Caki2 (cell line): ENCODE measurements at regions not wholly inside any gene's neighbourhood (a gene's known extent, or its start where the extent isn't known, plus 50 kb on each side); places are given as distances from the start of the nearest gene placed in this dataset.

ENCODE experiments used
- DNase-seq: peaks from one replicate; pipeline ENCODE4 v3.0.0-alpha.2; 2015; ENCODE audit warnings: low read depth
- in situ Hi-C: cut with HindIII; loops from 2 replicates; pipeline ENCODE4 v1.10.0; 2016; ENCODE audit warnings: low sequenced_read_pairs, low pct_unique_long_range_greater_than_20kb, mixed read lengths

DNA sequence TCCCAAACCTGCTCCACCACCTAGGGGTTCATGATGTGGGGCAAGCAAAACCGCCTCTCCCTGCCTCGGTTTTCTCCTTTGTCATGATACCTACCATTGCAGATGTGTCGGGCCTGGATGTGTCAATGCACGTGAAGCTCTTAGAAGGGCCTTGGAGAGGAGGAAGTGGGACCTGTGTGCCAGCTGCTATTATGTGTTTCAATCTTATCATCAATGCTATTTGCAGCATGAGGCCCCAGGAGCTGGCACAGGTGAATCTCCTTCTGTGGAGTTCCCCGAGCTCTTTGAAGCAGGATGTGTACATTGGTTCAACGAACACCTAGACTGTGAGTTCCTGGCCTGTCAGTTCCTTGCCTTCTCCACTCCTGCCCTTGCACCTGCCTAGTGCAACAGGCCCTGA, 331.6 kb downstream of the CTTN start:
- in situ Hi-C loops = no loop called here
- DNase-seq = no peak

DNA sequence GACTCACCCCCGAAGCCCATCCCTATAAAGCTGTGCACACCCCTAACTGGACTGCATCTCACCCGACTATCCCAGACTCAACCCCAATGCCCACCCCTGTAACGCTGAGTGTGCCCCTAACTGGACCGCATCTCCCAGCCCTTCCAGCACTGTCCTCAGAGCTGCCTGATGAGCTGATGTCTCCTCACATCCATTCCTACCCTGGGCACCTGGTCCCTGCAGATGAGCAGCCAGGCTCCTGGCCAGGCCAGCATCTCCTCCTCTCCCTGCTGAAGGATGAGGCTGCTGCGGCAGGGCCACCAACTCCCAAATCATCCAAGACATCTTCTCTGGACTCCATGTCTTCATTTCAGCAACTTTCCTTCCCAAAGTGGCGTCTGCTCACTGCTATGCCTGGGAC, 332.1 kb downstream of the CTTN start:
- no peak for DNase-seq
- in situ Hi-C loops = no loop called here

DNA sequence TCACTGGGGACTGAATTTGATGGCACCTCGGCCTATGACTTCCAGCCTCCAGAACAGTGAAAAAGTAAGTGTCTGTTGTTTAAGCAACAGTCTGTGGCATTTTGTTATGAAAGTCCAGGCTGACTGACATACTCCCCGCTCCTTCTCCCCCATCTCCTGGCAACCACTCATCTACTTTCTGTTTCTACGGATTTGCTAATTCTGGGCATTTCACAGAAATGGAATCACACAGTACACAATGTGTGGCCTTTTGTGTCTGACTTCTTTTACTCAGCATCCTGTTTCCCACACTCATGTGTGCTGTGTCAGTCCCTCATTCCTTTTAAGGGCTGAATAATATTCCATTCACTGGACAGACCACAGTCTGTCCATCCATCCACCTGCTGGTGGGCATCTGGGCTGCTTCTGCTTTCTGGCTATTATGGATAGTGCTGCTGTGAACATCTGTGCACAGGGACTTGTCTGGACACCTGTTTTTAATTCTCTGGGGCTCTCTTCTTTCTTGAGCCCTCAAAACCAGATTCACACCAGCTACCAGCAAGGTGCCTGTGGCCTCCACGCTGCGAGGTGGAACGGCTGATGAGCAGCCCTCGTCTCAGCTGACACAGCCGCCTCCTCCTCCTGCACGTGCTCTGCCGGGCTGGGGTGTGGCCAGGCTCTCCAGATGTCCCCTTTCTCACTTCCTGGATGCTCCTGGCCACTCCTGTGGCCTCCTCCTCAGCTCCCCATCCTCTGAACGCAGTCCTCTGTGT, 333.1 kb downstream of the CTTN start:
- in situ Hi-C loops = no loop called here
- DNase-seq = no peak

DNA sequence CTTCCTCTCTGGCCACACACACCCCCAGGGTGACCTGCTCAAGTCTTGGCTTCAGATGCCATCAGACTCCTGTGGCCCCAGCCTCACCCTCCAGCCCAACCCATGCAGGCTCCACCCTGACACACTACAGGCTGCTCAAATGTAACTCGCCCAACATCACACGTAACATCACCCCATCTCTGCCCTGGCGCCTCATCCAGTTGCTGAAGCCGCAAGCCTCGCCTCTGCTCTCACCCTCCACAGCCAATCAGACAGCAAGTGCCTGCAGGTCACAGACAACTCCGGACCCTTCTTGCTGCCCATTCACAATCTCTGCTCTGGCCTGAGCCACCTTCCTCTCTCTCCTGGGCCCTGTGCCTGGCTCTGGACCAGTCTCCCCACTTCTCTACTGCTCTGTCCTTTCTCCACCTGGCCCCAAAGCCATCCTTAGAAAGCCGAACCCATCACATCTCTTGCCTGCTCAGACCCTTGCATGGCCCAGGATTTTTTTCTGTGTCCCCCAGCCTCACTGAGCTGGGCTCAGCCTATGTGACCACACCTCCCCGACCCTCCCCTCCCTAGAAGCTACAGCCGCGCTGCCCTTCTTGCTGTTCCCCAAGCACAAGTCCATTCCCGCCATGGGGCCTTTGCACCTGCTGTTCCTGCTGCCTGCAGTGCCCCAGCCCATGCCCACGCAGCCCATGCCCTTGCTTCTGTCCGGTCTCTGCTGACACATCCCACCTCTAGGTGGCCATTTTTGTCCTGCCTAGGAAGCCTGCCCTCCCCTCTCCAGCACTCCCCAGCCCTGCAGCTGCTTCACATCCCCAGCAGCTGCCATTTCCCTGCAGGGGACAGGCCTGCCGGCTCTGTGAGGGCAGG, 333.9 kb downstream of the CTTN start:
- in situ Hi-C loops = no loop called here
- no peak for DNase-seq

DNA sequence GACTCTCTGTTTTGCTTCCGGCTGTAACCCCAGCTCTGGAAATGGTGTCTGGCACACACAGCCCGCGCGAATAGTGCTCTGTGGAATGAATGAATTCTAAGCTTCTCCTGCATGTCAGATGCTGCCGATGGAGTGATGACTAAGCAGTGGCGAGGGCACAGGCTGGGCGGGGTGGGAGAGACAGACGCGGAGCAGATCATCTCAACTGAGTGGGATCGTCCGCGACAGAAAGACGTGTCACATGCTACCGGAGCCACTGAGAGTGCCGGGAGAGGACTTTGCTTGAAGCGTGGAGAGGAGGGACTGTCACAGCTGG, 334.5 kb downstream of the CTTN start:
- in situ Hi-C loops = no loop called here
- DNase-seq = peak; percentile 16

DNA sequence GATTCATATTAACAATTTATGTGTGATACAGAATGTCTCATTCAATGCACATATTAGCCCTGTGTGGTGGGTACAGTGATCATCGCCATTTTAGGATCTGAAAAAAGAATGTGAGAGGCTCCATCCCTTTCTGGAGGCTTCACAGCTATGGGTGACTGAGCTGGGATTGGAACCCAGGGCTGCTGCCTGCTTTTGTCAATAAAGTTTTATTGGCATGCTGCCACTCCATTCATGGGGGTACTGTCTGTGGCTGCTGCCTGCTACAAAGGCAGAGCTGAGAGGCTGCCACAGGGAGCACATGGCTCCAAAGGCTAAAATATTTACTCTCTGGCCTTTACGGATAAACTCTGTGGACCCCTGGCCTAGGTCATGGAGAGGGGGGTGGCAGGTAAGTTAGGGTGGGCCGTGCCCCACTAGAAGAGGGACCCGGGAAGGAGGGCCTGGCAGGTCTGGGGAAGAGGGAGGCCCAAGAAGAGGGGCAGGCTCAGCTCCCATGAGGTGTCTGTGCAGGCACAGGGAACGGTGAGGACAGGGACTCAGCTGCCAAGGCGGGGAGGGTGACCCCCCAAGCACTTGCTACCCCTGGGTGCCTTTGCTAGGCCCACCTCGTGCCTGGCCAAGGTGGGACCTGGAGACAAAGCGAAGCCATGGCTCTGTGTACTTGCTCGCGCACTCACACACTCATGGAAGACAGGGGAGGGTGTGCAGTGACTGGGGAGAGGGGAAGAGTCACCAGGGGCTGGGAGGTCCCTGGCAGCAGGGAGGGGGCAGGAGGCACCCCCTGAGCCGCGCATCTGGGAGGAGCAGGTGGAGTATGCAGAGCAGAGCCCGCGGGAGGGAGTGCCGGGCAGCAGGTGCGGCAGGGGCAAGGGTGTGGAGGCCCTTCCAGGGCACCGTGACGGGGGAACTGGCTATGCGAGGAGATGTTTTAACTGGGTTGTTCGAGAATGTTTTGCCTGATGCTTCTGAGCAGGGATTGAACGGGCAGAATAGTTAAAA, 335.3 kb downstream of the CTTN start:
- in situ Hi-C loops = no loop called here
- no peak for DNase-seq

DNA sequence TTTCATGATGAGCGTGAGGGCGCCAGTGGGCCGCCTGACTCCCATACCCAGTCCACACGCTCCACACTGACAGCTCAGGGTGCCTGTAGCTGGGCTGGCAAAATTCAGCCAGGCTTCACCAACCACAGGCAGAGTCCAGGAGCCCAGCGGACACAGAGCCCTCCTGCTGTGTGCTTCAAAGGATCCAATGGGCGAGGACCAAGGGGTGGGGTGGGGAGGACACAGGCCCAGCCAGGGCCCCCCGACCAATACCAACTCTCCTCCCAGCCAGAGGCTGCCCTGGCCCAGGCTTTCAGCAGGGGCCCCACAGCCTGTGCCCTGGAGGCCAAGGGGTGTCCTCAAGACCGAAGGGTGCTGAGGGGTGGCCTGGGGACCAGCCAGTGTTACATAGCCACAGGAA, 336.1 kb downstream of the CTTN start:
- in situ Hi-C loops = no loop called here
- no peak for DNase-seq

DNA sequence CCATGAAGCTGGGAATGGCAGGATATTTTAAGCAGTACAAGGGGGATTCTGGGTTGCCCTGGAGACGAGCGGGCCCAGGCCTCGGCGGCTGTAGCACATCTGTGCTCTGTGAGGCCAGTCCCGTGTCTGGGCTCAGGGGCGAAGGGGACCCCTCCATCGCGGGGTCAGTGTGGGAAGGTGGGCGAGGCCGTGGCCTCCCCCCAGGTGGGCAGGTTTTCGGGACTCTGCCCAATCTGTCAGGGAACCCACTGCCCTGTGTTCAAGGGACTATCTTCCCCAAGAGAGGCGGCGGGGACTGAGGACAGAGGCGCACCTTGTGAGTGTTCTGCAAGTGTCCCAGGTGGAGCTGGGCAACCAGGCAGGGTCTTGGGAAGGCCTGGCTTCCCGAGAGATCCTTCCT, 336.6 kb downstream of the CTTN start:
- in situ Hi-C loops = no loop called here
- no peak for DNase-seq

DNA sequence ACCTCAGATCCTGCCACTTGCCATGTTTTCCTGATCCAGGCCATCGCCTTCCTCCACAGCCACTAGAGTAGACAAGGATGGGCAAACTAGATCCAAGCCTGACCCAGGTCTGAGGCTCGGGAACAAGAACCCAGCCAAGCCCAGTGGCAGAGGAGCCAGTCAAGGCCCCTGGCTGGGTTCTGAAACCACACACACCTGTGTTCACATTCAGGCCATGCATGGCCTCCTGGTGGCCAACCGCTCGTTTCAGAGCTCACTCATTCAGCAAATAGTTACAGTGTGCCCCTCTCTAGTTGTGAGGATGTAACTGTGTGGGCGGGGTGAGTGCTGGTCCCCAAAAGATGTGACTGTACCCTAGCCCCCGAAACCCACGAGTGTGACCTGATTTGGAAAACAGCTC, 337.6 kb downstream of the CTTN start:
- no peak for DNase-seq
- in situ Hi-C loops = no loop called here

DNA sequence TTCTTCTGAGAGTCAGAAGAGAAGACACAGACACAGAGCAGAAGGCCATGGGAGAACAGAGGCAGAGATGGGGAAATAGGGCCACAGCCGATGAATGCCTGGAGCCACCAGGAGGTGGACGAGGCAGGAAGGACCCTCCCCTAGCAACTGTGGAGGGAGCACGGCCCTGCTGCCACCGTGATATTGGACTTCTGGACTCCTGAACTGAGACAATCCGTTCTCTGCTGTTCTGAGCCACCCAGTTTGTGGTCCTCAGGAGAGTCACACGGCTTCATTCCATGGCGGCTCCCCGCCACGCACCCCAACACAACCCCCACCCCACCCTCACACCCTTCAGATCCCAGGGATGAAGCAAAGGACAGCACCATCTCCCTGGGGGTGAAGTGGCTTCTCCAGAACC, 338.1 kb downstream of the CTTN start:
- DNase-seq = no peak
- in situ Hi-C loops = no loop called here

DNA sequence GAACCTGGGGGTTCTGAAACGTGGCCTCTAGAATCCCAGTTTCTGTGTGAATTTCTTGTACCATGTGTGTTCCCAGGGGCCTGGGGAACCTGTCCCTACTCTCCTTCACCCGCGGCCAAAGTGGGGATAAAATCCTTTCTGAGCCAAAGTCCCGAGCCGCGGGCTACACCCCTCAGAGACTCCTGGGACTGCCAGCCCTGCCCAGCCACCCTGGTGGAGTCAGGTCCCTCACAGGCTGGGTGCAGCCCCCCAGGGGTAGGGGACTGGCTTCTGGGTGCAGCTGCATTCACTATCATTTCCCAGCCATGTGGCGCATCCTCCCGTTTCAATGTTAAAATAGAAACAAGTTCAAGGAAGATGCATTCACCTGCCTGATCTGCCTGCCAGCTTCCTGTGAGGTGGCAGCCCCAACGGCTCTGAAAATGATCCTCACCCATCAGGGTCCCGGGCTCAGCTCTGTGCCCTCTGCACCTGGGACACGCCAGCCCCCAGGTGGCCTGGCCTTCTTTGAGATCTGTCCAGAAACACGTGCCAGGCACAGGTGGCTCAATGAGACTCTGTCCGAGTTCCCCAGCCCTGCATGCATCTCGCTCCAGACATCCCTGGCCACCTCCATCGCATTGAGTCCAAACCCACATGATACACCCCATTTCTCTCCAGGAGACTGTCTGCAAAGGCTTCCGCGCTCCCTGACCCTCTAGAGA, 338.8 kb downstream of the CTTN start:
- in situ Hi-C loops = no loop called here

DNA sequence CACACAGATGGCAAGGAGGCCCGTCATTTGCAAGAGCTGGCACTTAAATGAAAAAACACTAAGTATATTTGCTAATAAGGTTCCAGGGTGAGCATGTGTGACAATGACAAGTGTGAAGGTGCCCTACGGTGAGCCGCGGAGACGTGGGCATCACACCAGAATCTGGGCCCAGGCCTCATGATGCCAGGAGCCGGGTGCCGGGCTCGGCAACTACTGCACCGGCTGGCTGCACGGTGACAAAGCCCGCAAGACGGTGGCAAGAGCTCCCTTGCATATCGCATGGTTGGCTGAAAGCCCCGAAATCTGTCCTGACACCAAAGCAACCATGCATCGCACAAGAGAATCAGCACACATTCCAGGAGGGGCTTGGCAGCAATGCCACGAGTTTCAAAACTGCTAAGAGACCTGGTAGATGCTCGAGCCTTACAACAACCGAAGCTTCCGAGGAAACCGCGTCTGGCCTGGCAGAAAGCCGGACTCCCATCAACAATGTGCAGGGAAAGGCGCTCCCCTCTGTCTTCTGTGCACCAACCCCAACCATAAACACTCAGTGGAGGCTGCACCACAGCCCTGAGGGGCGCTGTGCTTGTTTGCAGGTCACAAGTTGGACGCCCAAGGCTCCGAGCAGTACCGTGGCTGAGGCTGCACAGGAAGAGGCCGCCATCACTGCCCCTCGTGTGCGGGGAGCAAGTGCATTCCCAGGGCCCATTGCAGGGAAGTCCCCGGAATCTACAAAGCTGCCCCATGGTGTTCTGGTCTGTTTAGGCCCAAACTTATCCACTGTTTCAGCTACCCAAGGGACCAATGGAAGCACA, 339.7 kb downstream of the CTTN start:
- in situ Hi-C loops = no loop called here
- no peak for DNase-seq

More for the DNA sequence above, 338.8 kb downstream of the CTTN start:
- DNase-seq = no peak

DNA sequence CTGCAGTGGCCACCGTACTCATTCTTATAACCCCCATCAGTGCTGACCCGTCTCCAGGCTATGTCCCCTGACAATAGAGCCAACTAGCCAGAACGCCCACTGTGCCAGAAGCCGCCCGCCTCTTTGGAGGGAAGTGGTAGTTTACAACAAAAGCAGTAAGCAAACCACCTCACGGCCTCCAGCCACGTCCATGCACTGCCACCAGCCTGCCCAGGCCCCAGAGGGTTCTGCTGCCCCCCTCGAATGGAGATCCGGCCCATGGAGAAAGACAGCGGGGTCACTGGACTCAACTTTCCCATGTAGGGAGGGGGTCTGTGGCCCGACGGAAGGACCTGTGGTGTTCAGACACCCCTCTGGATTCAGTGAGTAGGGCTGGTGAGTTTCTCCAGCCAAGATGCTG, 340.3 kb downstream of the CTTN start:
- in situ Hi-C loops = no loop called here
- no peak for DNase-seq

DNA sequence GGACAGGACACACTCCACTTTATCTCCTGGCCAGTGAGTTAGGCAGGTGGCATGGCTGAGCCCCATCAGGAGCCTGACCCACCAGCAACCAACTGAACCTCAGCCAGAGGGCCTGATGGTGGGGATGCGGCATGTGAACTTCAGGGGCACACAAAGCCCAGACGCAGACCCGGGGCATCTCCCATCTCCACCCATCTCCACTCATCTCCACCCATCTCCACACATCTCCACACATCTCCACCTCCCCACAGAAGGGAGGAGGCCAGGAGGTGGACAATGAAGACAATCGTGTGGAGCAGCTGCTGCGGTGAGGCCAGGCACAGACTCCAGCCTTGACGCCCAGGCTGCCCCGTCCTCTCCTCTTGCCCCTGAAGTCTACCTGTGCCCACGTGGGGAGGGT, 340.8 kb downstream of the CTTN start:
- no peak for DNase-seq
- in situ Hi-C loops = no loop called here

DNA sequence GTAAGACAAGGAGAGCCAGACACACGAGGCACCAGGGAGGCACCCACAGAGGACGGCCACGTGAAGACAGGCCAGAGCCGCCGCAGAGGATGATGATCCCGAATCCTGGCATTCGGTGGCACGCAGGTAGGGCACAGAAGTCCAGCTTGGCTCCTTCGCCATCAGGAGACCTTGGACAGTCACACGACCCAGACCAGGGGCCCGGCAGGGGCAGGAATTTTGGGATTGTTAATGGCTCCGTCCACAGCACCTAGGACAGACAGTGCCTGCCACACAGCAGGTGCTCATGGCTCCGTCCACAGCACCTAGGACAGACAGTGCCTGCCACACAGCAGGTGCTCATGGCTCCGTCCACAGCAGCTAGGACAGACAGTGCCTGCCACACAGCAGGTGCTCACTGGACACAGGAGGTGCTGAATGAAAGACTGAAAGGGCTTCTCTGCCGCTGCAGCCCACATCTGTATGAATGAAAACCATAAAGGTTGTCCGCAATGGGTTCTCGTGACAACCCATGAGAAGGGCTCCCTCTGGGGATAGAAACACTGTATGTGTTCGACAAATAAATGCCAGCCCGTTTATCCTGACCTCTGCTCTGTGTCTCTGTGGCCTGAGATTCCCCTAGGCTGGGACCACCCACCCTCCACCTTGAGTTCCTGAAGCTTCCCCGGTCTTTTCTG, 341.6 kb downstream of the CTTN start:
- in situ Hi-C loops = no loop called here
- DNase-seq = no peak

DNA sequence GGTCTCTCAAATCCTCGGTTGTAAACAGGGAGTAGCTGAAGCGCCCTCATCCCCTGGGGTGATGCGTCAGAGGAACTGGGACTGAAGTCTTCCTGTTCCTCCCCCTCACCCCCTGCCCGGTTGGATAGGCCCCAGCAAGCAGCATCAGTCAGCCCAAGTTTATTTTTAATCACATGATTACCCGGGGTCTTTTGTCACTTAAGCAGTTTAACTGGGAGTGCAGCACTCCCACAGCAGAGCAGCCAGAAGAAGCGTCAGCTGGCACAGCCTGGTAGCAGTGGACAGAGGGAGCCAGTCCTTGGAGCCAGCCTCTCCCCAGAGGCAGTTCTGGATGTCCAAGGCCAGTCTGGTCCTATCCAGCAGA, 342.1 kb downstream of the CTTN start:
- DNase-seq = no peak
- in situ Hi-C loops = no loop called here

DNA sequence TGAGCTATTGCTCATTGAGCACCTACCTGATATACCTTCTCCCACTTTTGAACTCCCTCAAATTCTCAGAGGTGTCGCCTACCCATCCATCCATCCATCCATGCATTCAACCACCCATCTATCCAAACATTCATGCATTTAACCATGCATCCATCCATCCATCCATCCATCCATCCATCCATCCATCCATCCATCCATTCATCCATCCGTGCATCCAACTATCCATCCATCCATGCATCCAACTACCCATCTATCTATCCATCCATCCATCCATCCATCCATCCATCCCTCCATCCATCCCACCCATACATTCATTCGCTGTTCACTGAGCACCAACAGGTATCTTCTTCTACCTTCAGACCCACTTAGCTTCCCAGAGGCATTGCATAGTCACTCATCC, 342.8 kb downstream of the CTTN start:
- DNase-seq = no peak
- in situ Hi-C loops = no loop called here
